ENCODE measurements at regions not wholly inside any gene's neighbourhood (a gene's known extent, or its start where the extent isn't known, plus 50 kb on each side); places are given as distances from the start of the nearest gene placed in this dataset.

DNA sequence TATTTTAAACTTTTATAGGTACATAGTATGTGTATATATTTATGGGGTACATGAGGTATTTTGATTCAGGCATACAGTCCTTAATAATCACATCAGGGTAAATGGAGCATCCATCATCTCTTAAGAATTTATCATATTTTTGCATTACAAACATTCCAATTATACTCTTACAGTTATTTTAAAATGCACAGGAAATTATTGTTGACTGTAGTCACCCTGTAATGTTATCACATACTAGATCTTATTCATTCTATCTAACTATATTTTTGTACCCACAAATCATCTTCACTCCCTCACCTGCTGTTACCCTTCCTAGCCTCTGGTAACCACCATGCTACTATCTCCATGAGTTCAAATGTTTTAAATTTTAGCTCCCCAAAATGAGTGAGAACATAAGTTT, 56.3 kb upstream of the FAM3C start:
- TF ChIP-seq, protein P1, sequence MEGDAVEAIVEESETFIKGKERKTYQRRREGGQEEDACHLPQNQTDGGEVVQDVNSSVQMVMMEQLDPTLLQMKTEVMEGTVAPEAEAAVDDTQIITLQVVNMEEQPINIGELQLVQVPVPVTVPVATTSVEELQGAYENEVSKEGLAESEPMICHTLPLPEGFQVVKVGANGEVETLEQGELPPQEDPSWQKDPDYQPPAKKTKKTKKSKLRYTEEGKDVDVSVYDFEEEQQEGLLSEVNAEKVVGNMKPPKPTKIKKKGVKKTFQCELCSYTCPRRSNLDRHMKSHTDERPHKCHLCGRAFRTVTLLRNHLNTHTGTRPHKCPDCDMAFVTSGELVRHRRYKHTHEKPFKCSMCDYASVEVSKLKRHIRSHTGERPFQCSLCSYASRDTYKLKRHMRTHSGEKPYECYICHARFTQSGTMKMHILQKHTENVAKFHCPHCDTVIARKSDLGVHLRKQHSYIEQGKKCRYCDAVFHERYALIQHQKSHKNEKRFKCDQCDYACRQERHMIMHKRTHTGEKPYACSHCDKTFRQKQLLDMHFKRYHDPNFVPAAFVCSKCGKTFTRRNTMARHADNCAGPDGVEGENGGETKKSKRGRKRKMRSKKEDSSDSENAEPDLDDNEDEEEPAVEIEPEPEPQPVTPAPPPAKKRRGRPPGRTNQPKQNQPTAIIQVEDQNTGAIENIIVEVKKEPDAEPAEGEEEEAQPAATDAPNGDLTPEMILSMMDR (IDR thresholded peaks at IDR 0.05) = no peak
- TF ChIP-seq EZH2 (IDR thresholded peaks at IDR 0.05) = no peak

All from neural progenitor cell (in vitro differentiated cells).